ENCODE measurements at regions not wholly inside any gene's neighbourhood (a gene's known extent, or its start where the extent isn't known, plus 50 kb on each side); places are given as distances from the start of the nearest gene placed in this dataset.
"Not testable (repeated sequence)": the region's sequence is repeated elsewhere in the genome, so short reads cannot be mapped to it uniquely, and the experiment has no call there.

- peak; percentile 52 for DNase-seq
Measured at GRCh38 chr4:189124149-189124758, 816.4 kb upstream of the FRG1 start.

GRCh38 chr4:189124791-189125190 is 815.9 kb upstream of the FRG1 start:
- no peak for DNase-seq

GRCh38 chr4:189126040-189126439 is 814.6 kb upstream of the FRG1 start:
- no peak for DNase-seq

- no peak for DNase-seq
Measured at GRCh38 chr4:189128341-189128740, 812.3 kb upstream of the FRG1 start.

- no peak for DNase-seq
Measured at GRCh38 chr4:189129044-189129694, 811.5 kb upstream of the FRG1 start.

GRCh38 chr4:189131118-189131517 is 809.6 kb upstream of the FRG1 start:
- no peak for DNase-seq

- no peak for DNase-seq
Measured at GRCh38 chr4:189136462-189136861, 804.2 kb upstream of the FRG1 start.

GRCh38 chr4:189143263-189143952 is 797.3 kb upstream of the FRG1 start:
- DNase-seq = no peak

- DNase-seq = no peak
Measured at GRCh38 chr4:189147005-189147929, 793.4 kb upstream of the FRG1 start.

- not testable (repeated sequence) for DNase-seq
Measured at GRCh38 chr4:189155083-189155482, 785.6 kb upstream of the FRG1 start.

GRCh38 chr4:189162073-189162789 is 778.4 kb upstream of the FRG1 start:
- DNase-seq = no peak

GRCh38 chr4:189162888-189163287 is 777.8 kb upstream of the FRG1 start:
- no peak for DNase-seq

- DNase-seq = no peak
Measured at GRCh38 chr4:189176002-189176401, 764.7 kb upstream of the FRG1 start.

GRCh38 chr4:189177130-189177529 is 763.5 kb upstream of the FRG1 start:
- no peak for DNase-seq

GRCh38 chr4:189178125-189178746 is 762.4 kb upstream of the FRG1 start:
- no peak for DNase-seq

GRCh38 chr4:189185810-189186432 is 754.8 kb upstream of the FRG1 start:
- DNase-seq = peak; percentile 38

- no peak for DNase-seq
Measured at GRCh38 chr4:189187531-189188052, 753.1 kb upstream of the FRG1 start.

- DNase-seq = no peak
Measured at GRCh38 chr4:189198624-189199023, 742.0 kb upstream of the FRG1 start.

- no peak for DNase-seq
Measured at GRCh38 chr4:189200353-189200752, 740.3 kb upstream of the FRG1 start.

- DNase-seq = peak; percentile 75
Measured at GRCh38 chr4:189202182-189202868, 738.3 kb upstream of the FRG1 start.

- DNase-seq = peak; percentile 22
Measured at GRCh38 chr4:189202869-189203271, 737.8 kb upstream of the FRG1 start.
